HepG2 (cell line): ENCODE measurements at regions not wholly inside any gene's neighbourhood (a gene's known extent, or its start where the extent isn't known, plus 50 kb on each side); places are given as distances from the start of the nearest gene placed in this dataset.

Source experiments
- BHLHE40 ChIP-seq: IDR thresholded peaks from 2 replicates; pipeline ENCODE4 v1.6.1; 2011; ENCODE audit warnings: low read length, improper control_type of control experiment
- EZH2 ChIP-seq: conservative IDR thresholded peaks from 2 replicates; pipeline ENCODE4 v1.6.1; 2012; ENCODE audit warnings: mild to moderate bottlenecking, low read depth, low read length, moderate library complexity
- HDAC2 ChIP-seq: sonication (generic); formaldehyde crosslinking; IDR thresholded peaks from 2 replicates; pipeline ENCODE4 v1.4.0; 2020; ENCODE audit warnings: missing genetic modification reagents
- MAFK ChIP-seq, 2 experiments: IDR thresholded peaks in 1 of 2; conservative IDR thresholded peaks in 1 of 2; 2 replicates each; pipeline ENCODE4 v1.6.1; 2011; ENCODE audit warnings: improper control_type of control experiment in 2 of 2, low read length in 2 of 2
- POLR2AphosphoS2 ChIP-seq: IDR thresholded peaks from 2 replicates; pipeline ENCODE4 v1.6.1; 2011; ENCODE audit warnings: low read depth, low read length, improper control_type of control experiment
- SIN3A ChIP-seq: IDR thresholded peaks from 2 replicates; pipeline ENCODE4 v1.6.1; 2011; ENCODE audit warnings: low read depth, mild to moderate bottlenecking, control low read depth, low read length, borderline replicate concordance
- TMF1 ChIP-seq: sonication (generic); formaldehyde crosslinking; IDR thresholded peaks from 2 replicates; pipeline ENCODE4 v1.8.1; 2022; ENCODE audit warnings: low read depth, missing genetic modification reagents
- ZFP36L2 ChIP-seq: sonication (generic); formaldehyde crosslinking; IDR thresholded peaks from 2 replicates; pipeline ENCODE4 v1.4.0; 2020; ENCODE audit warnings: missing genetic modification reagents
- ZFP91 ChIP-seq: sonication (generic); formaldehyde crosslinking; IDR thresholded peaks from 2 replicates; pipeline ENCODE4 v1.9.0; 2022; ENCODE audit warnings: missing genetic modification reagents, mild to moderate bottlenecking, borderline replicate concordance
- ZNF274 ChIP-seq: sonication (generic); formaldehyde crosslinking; IDR thresholded peaks from 2 replicates; pipeline ENCODE4 v1.5.1; 2020; ENCODE audit warnings: mild to moderate bottlenecking, missing genetic modification reagents
- TF ChIP-seq, protein P1 (sequence below): sonication (generic); formaldehyde crosslinking; IDR thresholded peaks from 2 replicates; pipeline ENCODE4 v1.5.0; 2020; ENCODE audit warnings: mild to moderate bottlenecking, missing genetic modification reagents, moderate library complexity
- TF ChIP-seq, protein P2 (sequence below): sonication (generic); formaldehyde crosslinking; IDR thresholded peaks from 2 replicates; pipeline ENCODE4 v1.4.0; 2020; ENCODE audit warnings: mild to moderate bottlenecking, low read depth, missing genetic modification reagents
- TF ChIP-seq, protein P3 (sequence below): sonication (generic); formaldehyde crosslinking; IDR thresholded peaks from 2 replicates; pipeline ENCODE4 v1.5.1; 2020; ENCODE audit warnings: mild to moderate bottlenecking, missing genetic modification reagents, borderline replicate concordance

GRCh38 chr3:43883729-43884396 is 193.1 kb downstream of the ABHD5 start:
- TF ChIP-seq, protein P1, sequence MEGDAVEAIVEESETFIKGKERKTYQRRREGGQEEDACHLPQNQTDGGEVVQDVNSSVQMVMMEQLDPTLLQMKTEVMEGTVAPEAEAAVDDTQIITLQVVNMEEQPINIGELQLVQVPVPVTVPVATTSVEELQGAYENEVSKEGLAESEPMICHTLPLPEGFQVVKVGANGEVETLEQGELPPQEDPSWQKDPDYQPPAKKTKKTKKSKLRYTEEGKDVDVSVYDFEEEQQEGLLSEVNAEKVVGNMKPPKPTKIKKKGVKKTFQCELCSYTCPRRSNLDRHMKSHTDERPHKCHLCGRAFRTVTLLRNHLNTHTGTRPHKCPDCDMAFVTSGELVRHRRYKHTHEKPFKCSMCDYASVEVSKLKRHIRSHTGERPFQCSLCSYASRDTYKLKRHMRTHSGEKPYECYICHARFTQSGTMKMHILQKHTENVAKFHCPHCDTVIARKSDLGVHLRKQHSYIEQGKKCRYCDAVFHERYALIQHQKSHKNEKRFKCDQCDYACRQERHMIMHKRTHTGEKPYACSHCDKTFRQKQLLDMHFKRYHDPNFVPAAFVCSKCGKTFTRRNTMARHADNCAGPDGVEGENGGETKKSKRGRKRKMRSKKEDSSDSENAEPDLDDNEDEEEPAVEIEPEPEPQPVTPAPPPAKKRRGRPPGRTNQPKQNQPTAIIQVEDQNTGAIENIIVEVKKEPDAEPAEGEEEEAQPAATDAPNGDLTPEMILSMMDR, result no peak
- TF ChIP-seq ZNF274 (CRISPR knock-in tag) (no peak), BHLHE40 (no peak), MAFK (conservative IDR thresholded peaks at IDR 0.05 in 1 of 2, IDR thresholded peaks at IDR 0.05 in 1 of 2; ENCODE audit: low read length in 2 of 2) (no peak), POLR2AphosphoS2 (no peak), SIN3A (no peak), HDAC2 (CRISPR knock-in tag) (no peak), ZFP36L2 (no peak), ZFP91 (no peak), TMF1 (CRISPR knock-in tag) (no peak), EZH2 (no peak)
- TF ChIP-seq, protein P2, sequence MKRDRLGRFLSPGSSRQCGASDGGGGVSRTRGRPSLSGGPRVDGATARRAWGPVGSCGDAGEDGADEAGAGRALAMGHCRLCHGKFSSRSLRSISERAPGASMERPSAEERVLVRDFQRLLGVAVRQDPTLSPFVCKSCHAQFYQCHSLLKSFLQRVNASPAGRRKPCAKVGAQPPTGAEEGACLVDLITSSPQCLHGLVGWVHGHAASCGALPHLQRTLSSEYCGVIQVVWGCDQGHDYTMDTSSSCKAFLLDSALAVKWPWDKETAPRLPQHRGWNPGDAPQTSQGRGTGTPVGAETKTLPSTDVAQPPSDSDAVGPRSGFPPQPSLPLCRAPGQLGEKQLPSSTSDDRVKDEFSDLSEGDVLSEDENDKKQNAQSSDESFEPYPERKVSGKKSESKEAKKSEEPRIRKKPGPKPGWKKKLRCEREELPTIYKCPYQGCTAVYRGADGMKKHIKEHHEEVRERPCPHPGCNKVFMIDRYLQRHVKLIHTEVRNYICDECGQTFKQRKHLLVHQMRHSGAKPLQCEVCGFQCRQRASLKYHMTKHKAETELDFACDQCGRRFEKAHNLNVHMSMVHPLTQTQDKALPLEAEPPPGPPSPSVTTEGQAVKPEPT (CRISPR knock-in tag), result no peak
- TF ChIP-seq, protein P3, sequence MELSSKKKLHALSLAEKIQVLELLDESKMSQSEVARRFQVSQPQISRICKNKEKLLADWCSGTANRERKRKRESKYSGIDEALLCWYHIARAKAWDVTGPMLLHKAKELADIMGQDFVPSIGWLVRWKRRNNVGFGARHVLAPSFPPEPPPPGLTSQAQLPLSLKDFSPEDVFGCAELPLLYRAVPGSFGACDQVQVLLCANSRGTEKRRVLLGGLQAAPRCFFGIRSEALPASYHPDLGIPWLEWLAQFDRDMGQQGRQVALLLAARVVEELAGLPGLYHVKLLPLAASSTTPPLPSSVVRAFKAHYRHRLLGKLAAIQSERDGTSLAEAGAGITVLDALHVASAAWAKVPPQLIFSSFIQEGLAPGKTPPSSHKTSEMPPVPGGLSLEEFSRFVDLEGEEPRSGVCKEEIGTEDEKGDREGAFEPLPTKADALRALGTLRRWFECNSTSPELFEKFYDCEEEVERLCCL (CRISPR knock-in tag), result no peak
